ENCODE measurements at regions not wholly inside any gene's neighbourhood (a gene's known extent, or its start where the extent isn't known, plus 50 kb on each side); places are given as distances from the start of the nearest gene placed in this dataset.

DNA sequence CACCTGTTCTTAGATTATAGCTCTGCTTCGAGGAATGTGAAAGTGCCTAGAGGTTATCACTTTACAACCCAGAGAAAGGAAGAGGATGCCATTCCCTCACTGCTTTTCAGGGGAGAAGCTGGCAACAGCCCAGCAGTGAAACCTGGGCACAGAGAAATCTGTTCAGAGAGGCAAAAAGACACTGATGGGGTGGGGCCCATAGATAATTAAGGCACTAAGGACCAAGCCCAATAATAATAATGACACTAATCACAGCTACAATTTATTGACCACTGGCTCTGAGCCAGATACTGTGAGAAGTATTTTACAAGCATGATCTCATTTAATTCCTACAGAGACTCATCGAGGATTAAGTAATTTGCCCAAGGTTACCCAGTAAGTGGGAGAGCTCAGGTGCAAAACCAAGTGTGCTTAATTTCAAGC lies 168.3 kb downstream of the PIK3R1 start:
- TF ChIP-seq POLR2AphosphoS5 (IDR thresholded peaks at IDR 0.05; ENCODE audit: low read depth, low read length) (no peak), TAF1 (IDR thresholded peaks at IDR 0.05; ENCODE audit: borderline replicate concordance, insufficient read depth, low read length) (no peak), SIN3A (IDR thresholded peaks at IDR 0.05; ENCODE audit: borderline replicate concordance, insufficient read depth, low read length) (no peak), FOXP2 (optimal IDR thresholded peaks at IDR 0.05; ENCODE audit: borderline replicate concordance, extremely low read depth, extremely low read length, insufficient read depth) (no peak)
- TF ChIP-seq, protein P1, sequence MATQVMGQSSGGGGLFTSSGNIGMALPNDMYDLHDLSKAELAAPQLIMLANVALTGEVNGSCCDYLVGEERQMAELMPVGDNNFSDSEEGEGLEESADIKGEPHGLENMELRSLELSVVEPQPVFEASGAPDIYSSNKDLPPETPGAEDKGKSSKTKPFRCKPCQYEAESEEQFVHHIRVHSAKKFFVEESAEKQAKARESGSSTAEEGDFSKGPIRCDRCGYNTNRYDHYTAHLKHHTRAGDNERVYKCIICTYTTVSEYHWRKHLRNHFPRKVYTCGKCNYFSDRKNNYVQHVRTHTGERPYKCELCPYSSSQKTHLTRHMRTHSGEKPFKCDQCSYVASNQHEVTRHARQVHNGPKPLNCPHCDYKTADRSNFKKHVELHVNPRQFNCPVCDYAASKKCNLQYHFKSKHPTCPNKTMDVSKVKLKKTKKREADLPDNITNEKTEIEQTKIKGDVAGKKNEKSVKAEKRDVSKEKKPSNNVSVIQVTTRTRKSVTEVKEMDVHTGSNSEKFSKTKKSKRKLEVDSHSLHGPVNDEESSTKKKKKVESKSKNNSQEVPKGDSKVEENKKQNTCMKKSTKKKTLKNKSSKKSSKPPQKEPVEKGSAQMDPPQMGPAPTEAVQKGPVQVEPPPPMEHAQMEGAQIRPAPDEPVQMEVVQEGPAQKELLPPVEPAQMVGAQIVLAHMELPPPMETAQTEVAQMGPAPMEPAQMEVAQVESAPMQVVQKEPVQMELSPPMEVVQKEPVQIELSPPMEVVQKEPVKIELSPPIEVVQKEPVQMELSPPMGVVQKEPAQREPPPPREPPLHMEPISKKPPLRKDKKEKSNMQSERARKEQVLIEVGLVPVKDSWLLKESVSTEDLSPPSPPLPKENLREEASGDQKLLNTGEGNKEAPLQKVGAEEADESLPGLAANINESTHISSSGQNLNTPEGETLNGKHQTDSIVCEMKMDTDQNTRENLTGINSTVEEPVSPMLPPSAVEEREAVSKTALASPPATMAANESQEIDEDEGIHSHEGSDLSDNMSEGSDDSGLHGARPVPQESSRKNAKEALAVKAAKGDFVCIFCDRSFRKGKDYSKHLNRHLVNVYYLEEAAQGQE (IDR thresholded peaks at IDR 0.05; ENCODE audit: insufficient read depth in 1 of 2, low read depth in 2 of 2, low read length in 2 of 2), result no peak

Measured in PFSK-1 (cell line).